Upper lobe of right lung (tissue), 1 donor: ENCODE measurements at regions not wholly inside any gene's neighbourhood (a gene's known extent, or its start where the extent isn't known, plus 50 kb on each side); places are given as distances from the start of the nearest gene placed in this dataset.
A peak's percentile ranks its signal among the peaks of the same experiment; 100 is the strongest.

Experiments used
- ATAC-seq: fragments of 200-7000 bp; cut with Tn5 transposase; one replicate; pipeline ENCODE4 v1.9.1; 2020; ENCODE audit warnings: mild to moderate bottlenecking, moderate library complexity
- DNase-seq: peaks from one replicate; pipeline ENCODE4 v3.0.0-alpha.2; 2020
- H3K27ac ChIP-seq: fragments of 200-600 bp; one replicate; pipeline ENCODE4 v1.8.0; 2022
- H3K27me3 ChIP-seq: fragments of 200-600 bp; one replicate; pipeline ENCODE4 v1.8.0; 2022; ENCODE audit warnings: mild to moderate bottlenecking
- H3K36me3 ChIP-seq: fragments of 200-600 bp; one replicate; pipeline ENCODE4 v1.8.0; 2022
- H3K4me1 ChIP-seq: fragments of 200-600 bp; one replicate; pipeline ENCODE4 v1.8.0; 2022
- H3K4me3 ChIP-seq: fragments of 200-600 bp; one replicate; pipeline ENCODE4 v1.8.0; 2022; ENCODE audit warnings: mild to moderate bottlenecking
- H3K9me3 ChIP-seq: fragments of 200-600 bp; one replicate; pipeline ENCODE4 v1.8.0; 2022
- CTCF ChIP-seq: fragments of 200-600 bp; IDR thresholded peaks from one replicate; pipeline ENCODE4 v1.8.0; 2022; ENCODE audit warnings: antibody characterized with exemption
- intact Hi-C: fragments of 100-400 bp; cut with DNase I; formaldehyde crosslinking; loops from one replicate; pipeline ENCODE4 v1.11.0; 2022
- donor health status: DM: no; HTN: yes; CAD: no; lungs with severe emphysema.

DNA sequence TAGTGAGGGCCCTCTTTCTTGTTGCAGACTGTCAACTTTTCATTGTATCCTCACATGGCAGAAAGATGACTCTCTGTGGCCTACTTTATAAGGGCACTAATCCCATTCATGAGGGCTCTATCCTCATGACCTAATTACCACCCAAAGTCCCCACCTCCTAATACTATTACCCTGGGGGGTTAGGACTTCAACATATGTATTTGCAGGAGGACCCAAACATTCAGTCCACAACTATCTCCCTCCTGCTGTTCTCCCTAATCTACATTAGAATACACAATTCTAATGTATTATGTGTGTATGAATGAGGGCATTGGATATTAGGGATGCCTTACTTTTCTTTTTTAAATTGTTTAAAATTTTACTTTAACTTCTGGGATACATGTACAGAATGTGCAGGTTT lies 246.0 kb upstream of the TANK start:
- DNase-seq (no peak), ATAC-seq (no peak)
- H3K9me3 ChIP-seq: no peaks in the 10 kb centered on the region
- intact Hi-C loops: no loop called here
- H3K27me3 ChIP-seq: no peaks in the 10 kb centered on the region
- H3K27ac ChIP-seq: no peak overlapping the region
- H3K36me3 ChIP-seq: no peaks in the 10 kb centered on the region
- no peaks in the 10 kb centered on the region for H3K4me1 ChIP-seq
- no peak for TF ChIP-seq CTCF
- H3K4me3 ChIP-seq: no peak overlapping the region

DNA sequence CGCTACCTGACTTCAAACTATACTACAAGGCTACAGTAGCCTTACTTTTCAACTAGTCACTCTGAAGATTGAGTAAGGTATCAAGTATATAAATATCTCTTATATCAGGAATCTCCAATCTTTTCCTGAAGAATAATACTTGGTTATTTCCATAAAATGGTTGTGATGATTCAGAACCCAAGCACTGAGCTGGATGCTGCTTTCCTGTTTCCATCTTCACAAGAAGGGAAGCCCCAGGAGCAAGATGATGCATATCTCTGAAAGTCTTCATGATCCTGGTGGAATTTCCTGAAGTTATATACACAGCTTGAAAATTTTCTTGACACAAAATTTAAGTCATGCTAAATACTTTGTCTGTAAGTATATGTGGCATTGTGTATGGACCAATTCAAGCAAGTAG lies 243.9 kb upstream of the TANK start:
- intact Hi-C loops: no loop called here

DNA sequence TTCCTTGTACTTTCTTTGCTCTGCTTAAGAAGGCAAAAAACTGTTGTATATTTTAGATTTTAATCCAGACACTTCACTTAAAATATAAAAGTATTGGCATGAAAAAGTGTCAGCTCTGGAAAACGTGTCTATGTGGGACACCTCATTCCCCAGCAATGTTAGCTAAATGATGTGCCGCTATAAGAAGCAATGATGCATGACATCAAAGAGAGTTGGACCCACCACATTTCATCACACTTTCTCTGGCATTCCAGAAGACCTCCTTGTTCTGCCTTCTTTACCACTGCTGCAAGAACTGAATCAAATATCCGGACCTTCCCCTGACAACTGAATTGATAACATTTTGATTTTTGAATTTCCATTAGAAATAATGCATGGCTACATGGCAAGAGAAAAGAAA lies 242.4 kb upstream of the TANK start:
- H3K4me3 ChIP-seq: no peak overlapping the region
- no peak for DNase-seq
- H3K27me3 ChIP-seq: no peaks in the 10 kb centered on the region
- no peaks in the 10 kb centered on the region for H3K9me3 ChIP-seq
- H3K4me1 ChIP-seq: no peaks in the 10 kb centered on the region
- TF ChIP-seq CTCF: no peak
- no peak overlapping the region for H3K27ac ChIP-seq
- ATAC-seq: no peak
- intact Hi-C loops: no loop called here
- no peaks in the 10 kb centered on the region for H3K36me3 ChIP-seq

More for the DNA sequence above, 243.9 kb upstream of the TANK start:
- no peaks in the 10 kb centered on the region for H3K4me1 ChIP-seq
- ATAC-seq (no peak), DNase-seq (no peak)
- H3K27me3 ChIP-seq: no peaks in the 10 kb centered on the region
- no peak overlapping the region for H3K27ac ChIP-seq
- no peaks in the 10 kb centered on the region for H3K9me3 ChIP-seq
- no peak for TF ChIP-seq CTCF
- H3K4me3 ChIP-seq: no peak overlapping the region
- H3K36me3 ChIP-seq: no peaks in the 10 kb centered on the region

DNA sequence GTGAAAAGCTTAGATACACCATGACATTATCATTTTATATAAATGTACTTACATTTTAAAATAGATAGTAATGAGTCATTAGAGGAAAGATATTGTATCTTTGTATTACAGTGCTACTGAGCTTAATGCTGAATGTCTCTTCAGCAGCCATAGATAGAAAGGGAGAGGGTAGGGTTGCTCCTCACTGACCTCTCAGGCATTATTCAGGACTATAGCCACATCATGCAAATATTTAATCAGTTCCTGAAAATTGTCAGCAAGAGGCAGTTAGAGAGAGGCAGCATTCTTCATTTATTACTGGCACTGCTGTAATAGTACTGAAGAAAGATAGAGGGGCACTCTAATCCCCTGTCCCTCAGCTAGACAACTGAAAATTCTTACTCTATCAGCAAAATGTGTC lies 242.0 kb upstream of the TANK start:
- no peak for TF ChIP-seq CTCF
- H3K27me3 ChIP-seq: no peaks in the 10 kb centered on the region
- no peaks in the 10 kb centered on the region for H3K9me3 ChIP-seq
- H3K4me1 ChIP-seq: no peaks in the 10 kb centered on the region
- DNase-seq: no peak
- intact Hi-C loops: no loop called here
- H3K27ac ChIP-seq: no peak overlapping the region
- H3K4me3 ChIP-seq: no peak overlapping the region
- ATAC-seq: no peak
- no peaks in the 10 kb centered on the region for H3K36me3 ChIP-seq

DNA sequence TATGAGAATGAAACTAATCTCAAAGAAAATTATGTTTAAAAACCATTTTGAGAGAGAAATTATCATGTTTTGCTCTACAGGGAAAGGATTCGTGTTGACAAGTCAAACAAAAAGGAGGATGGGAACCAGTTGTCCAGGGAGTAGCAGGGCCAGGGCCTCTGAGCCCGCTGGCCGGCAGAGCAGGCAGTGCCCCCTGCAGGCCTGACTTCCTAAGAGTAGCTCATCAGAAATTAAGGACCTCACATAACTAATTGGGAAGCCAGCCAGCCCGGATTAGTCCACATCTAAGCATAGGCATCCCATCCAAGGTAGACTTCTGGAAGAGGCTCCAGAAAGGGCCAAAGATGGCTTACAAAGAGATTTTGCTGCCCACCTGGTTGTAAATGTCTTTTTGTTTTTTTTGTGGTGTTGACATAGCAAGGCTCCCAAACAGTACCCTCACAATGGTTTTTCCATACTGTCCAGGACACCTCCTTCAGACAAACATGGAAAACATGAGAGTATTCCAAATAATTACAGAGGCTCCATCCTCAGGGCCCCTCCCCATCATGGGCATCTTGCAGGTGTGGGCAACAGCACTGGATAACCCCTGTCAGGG lies 241.2 kb upstream of the TANK start:
- Histone ChIP-seq H3K36me3 (no peaks in the 10 kb centered on the region), H3K4me3 (no peak overlapping the region), H3K4me1 (no peaks in the 10 kb centered on the region), H3K27ac (no peak overlapping the region), H3K9me3 (no peaks in the 10 kb centered on the region), H3K27me3 (no peaks in the 10 kb centered on the region)
- ATAC-seq (peak; percentile 98), DNase-seq (peak; percentile 85)
- intact Hi-C loops: no loop called here
- peak; percentile 65 for TF ChIP-seq CTCF

GRCh38 chr2:160920061-160920460 lies 240.2 kb upstream of the TANK start:
- no peak overlapping the region for H3K4me3 ChIP-seq
- DNase-seq: no peak
- no peak overlapping the region for H3K27ac ChIP-seq
- no peaks in the 10 kb centered on the region for H3K4me1 ChIP-seq
- H3K36me3 ChIP-seq: no peaks in the 10 kb centered on the region
- no peaks in the 10 kb centered on the region for H3K27me3 ChIP-seq
- intact Hi-C loops: no loop called here
- no peak for ATAC-seq
- H3K9me3 ChIP-seq: no peaks in the 10 kb centered on the region
- no peak for TF ChIP-seq CTCF
